Smooth muscle cell (in vitro differentiated cells): ENCODE measurements at regions not wholly inside any gene's neighbourhood (a gene's known extent, or its start where the extent isn't known, plus 50 kb on each side); places are given as distances from the start of the nearest gene placed in this dataset.

ENCODE experiments used
- DNase-seq: peaks from one replicate; lab custom pipeline; 2025; ENCODE audit not compliant: unreplicated experiment; lab: John Stamatoyannopoulos, UW
- H2AFZ ChIP-seq: fragments of 200-600 bp; sonication (generic); 2 replicates; pipeline ENCODE4 v1.6.0; 2016; ENCODE audit warnings: antibody characterized with exemption, low read depth, mild to moderate bottlenecking
- H3F3A ChIP-seq: fragments of 200-600 bp; sonication (generic); 2 replicates; pipeline ENCODE4 v1.6.0; 2017; ENCODE audit warnings: antibody characterized with exemption, low read depth
- H3K27ac ChIP-seq: fragments of 200-600 bp; sonication (generic); 2 replicates; pipeline ENCODE4 v1.5.1; 2016; ENCODE audit warnings: low read depth, mild to moderate bottlenecking
- H3K27me3 ChIP-seq: fragments of 200-600 bp; sonication (generic); 2 replicates; pipeline ENCODE4 v1.6.1; 2016; ENCODE audit warnings: low read depth, mild to moderate bottlenecking
- H3K36me3 ChIP-seq: fragments of 200-600 bp; sonication (generic); 2 replicates; pipeline ENCODE4 v1.5.1; 2016; ENCODE audit warnings: low read depth
- H3K4me1 ChIP-seq: fragments of 200-600 bp; sonication (generic); 2 replicates; pipeline ENCODE4 v1.5.1; 2016; ENCODE audit warnings: low read depth
- H3K4me2 ChIP-seq: fragments of 200-600 bp; sonication (generic); 2 replicates; pipeline ENCODE4 v1.6.0; 2016; ENCODE audit warnings: mild to moderate bottlenecking
- H3K4me3 ChIP-seq: fragments of 200-600 bp; sonication (generic); 2 replicates; pipeline ENCODE4 v1.5.1; 2016; ENCODE audit warnings: mild to moderate bottlenecking
- H3K79me2 ChIP-seq: fragments of 200-600 bp; sonication (generic); 2 replicates; pipeline ENCODE4 v1.6.0; 2016; ENCODE audit warnings: low read depth, mild to moderate bottlenecking
- H3K9ac ChIP-seq: fragments of 200-600 bp; sonication (generic); 2 replicates; pipeline ENCODE4 v1.6.0; 2016; ENCODE audit warnings: low read depth
- H3K9me3 ChIP-seq: fragments of 200-600 bp; sonication (generic); replicated peaks from 2 replicates; pipeline ENCODE4 v1.5.1; 2016; ENCODE audit warnings: low read depth
- H4K20me1 ChIP-seq: fragments of 200-600 bp; sonication (generic); 2 replicates; pipeline ENCODE4 v1.6.0; 2016; ENCODE audit warnings: low read depth
- CTCF ChIP-seq: fragments of 200-600 bp; sonication (generic); IDR thresholded peaks from 2 replicates; pipeline ENCODE4 v1.5.1; 2017; ENCODE audit warnings: borderline replicate concordance, mild to moderate bottlenecking, antibody characterized with exemption; ENCODE audit not compliant: insufficient read depth, poor library complexity, severe bottlenecking
- WGBS: methylation state at CpG from one replicate; pipeline ENCODE4 v1.1.7; 2016; ENCODE audit warnings: low lambda C conversion rate; 5-methylcytosine and 5-hydroxymethylcytosine counted together

- DNase-seq: no peak
- no peak for TF ChIP-seq CTCF
- Histone ChIP-seq H3K27me3 (no peaks in the 10 kb centered on the region), H3F3A (no peaks in the 10 kb centered on the region), H2AFZ (no peak overlapping the region), H3K9ac (no peak overlapping the region), H3K4me3 (no peak overlapping the region), H4K20me1 (no peaks in the 10 kb centered on the region), H3K27ac (no peak overlapping the region), H3K4me1 (no peaks in the 10 kb centered on the region), H3K79me2 (no peaks in the 10 kb centered on the region), H3K4me2 (no peak overlapping the region), H3K36me3 (no peaks in the 10 kb centered on the region), H3K9me3 (no peaks in the 10 kb centered on the region)
- 75% methylated on average over 1 of the region's 1 CpG for WGBS
Observed at GRCh38 chr13:104045907-104046306, 979.7 kb upstream of the SLC10A2 start.

GRCh38 chr13:104043184-104043583 lies 977.0 kb upstream of the SLC10A2 start:
- DNase-seq: no peak
- Histone ChIP-seq H3K27me3 (no peaks in the 10 kb centered on the region), H3K9me3 (no peaks in the 10 kb centered on the region), H3K4me1 (no peaks in the 10 kb centered on the region), H3K9ac (no peak overlapping the region), H3K4me3 (no peak overlapping the region), H3K27ac (no peak overlapping the region), H3K36me3 (no peaks in the 10 kb centered on the region), H3K79me2 (no peaks in the 10 kb centered on the region), H3F3A (no peaks in the 10 kb centered on the region), H4K20me1 (no peaks in the 10 kb centered on the region), H3K4me2 (no peak overlapping the region), H2AFZ (no peak overlapping the region)
- WGBS: 61% methylated on average over 2 of the region's 2 CpGs
- no peak for TF ChIP-seq CTCF

GRCh38 chr13:104034891-104035290 lies 968.7 kb upstream of the SLC10A2 start:
- H4K20me1 ChIP-seq: no peaks in the 10 kb centered on the region
- WGBS: 89% methylated on average over 2 of the region's 2 CpGs
- no peak for TF ChIP-seq CTCF

GRCh38 chr13:104025303-104025702 lies 959.1 kb upstream of the SLC10A2 start:
- no peaks in the 10 kb centered on the region for H3K27me3 ChIP-seq
- no peak for TF ChIP-seq CTCF
- H4K20me1 ChIP-seq: no peaks in the 10 kb centered on the region
- WGBS: 41% methylated on average over 2 of the region's 2 CpGs
- H3K4me2 ChIP-seq: no peak overlapping the region
- no peak overlapping the region for H3K4me3 ChIP-seq
- no peak overlapping the region for H2AFZ ChIP-seq
- no peaks in the 10 kb centered on the region for H3K36me3 ChIP-seq
- H3K9me3 ChIP-seq: no peaks in the 10 kb centered on the region
- H3F3A ChIP-seq: no peaks in the 10 kb centered on the region
- H3K9ac ChIP-seq: no peak overlapping the region
- H3K79me2 ChIP-seq: no peaks in the 10 kb centered on the region
- no peaks in the 10 kb centered on the region for H3K4me1 ChIP-seq
- no peak overlapping the region for H3K27ac ChIP-seq
- DNase-seq: no peak

More at GRCh38 chr13:104034891-104035290, 968.7 kb upstream of the SLC10A2 start:
- no peak overlapping the region for H3K4me2 ChIP-seq
- no peak overlapping the region for H3K27ac ChIP-seq
- DNase-seq: no peak
- no peak overlapping the region for H3K4me3 ChIP-seq
- no peak overlapping the region for H2AFZ ChIP-seq
- H3K9ac ChIP-seq: no peak overlapping the region
- no peaks in the 10 kb centered on the region for H3K79me2 ChIP-seq
- no peaks in the 10 kb centered on the region for H3K36me3 ChIP-seq
- peaks cover 5% of the 10 kb centered on the region for H3K27me3 ChIP-seq
- no peaks in the 10 kb centered on the region for H3F3A ChIP-seq
- no peaks in the 10 kb centered on the region for H3K4me1 ChIP-seq
- no peaks in the 10 kb centered on the region for H3K9me3 ChIP-seq
